HCT116 (cell line): ENCODE measurements at regions not wholly inside any gene's neighbourhood (a gene's known extent, or its start where the extent isn't known, plus 50 kb on each side); places are given as distances from the start of the nearest gene placed in this dataset.

Source experiments
- ATAC-seq: fragments of 200-7000 bp; cut with Tn5 transposase; 2 replicates; pipeline ENCODE4 v1.9.1; 2020; ENCODE audit warnings: mild to moderate bottlenecking, moderate library complexity
- BruUV-seq: library from RNA; stranded (reverse); fragments of 400-500 nt; replicated peaks from 2 replicates; lab custom pipeline; 2021; lab: Mats Ljungman, UMichigan
- CTCF ChIA-PET: fragments of 300-600 bp; sonication (Branson Sonifier 250); formaldehyde crosslinking; loops from one replicate; lab custom pipeline; 2021; ENCODE audit warnings: antibody characterized with exemption; lab: Charles Lee
- POLR2A ChIA-PET: fragments of 300-600, 350-600 bp; sonication (Branson Sonifier 250); formaldehyde crosslinking; loops from one replicate; lab custom pipeline; 2021; ENCODE audit warnings: antibody characterized with exemption; lab: Charles Lee
- RAD21 ChIA-PET, 2 experiments: fragments of 300-600 bp; sonication (Branson Sonifier 250); formaldehyde crosslinking; loops; one replicate each; lab custom pipeline; 2023; ENCODE audit warnings: low total read pairs in 2 of 2; ENCODE audit not compliant: uncharacterized antibody in 2 of 2, unreplicated experiment in 2 of 2, low non-redundant PET in 1 of 2; lab: Charles Lee
- DNase-seq: peaks from one replicate; pipeline ENCODE4 v3.0.0-alpha.2; 2010; ENCODE audit warnings: low read depth, low spot score
- H2AFZ ChIP-seq: fragments of 200-600 bp; shearing (Covaris generic), sonication (generic); 2 replicates; pipeline ENCODE4 v1.6.1; 2017; ENCODE audit warnings: low read depth, mixed run types, mixed read lengths, antibody characterized with exemption, low read length; ENCODE audit not compliant: poor library complexity, severe bottlenecking
- H3K27ac ChIP-seq: 2 replicates; pipeline ENCODE4 v1.5.1; 2012; ENCODE audit warnings: low read depth, low read length
- H3K27me3 ChIP-seq: fragments of 200-600 bp; sonication (generic); 2 replicates; pipeline ENCODE4 v1.6.1; 2016; ENCODE audit warnings: mixed run types, low read length, mixed read lengths; ENCODE audit not compliant: insufficient read depth
- H3K36me3 ChIP-seq, 2 experiments: fragments of 200-500 bp in 1 of 2; fragments of 200-600 bp in 1 of 2; sonication (Bioruptor generic) in 1 of 2; sonication (generic) in 1 of 2; 2 replicates each; pipeline versions ENCODE4 v1.5.1 to v1.6.1; 2014 to 2016; ENCODE audit warnings: low read length in 2 of 2, inconsistent platforms in 1 of 2, mixed read lengths in 1 of 2, mixed run types in 1 of 2; ENCODE audit not compliant: insufficient read depth in 2 of 2, control insufficient read depth in 1 of 2
- H3K4me1 ChIP-seq, 2 experiments: fragments of 200-600 bp in 1 of 2; sonication (generic) in 1 of 2; 2 replicates each; pipeline versions ENCODE4 v1.5.1 to v1.6.1; 2012 to 2017; ENCODE audit warnings: low read length in 2 of 2, inconsistent platforms in 1 of 2, mild to moderate bottlenecking in 1 of 2, mixed read lengths in 1 of 2, mixed run types in 1 of 2, moderate library complexity in 1 of 2; ENCODE audit not compliant: insufficient read depth in 2 of 2, control insufficient read depth in 1 of 2
- H3K4me2 ChIP-seq: fragments of 200-600 bp; sonication (generic); 2 replicates; pipeline ENCODE4 v1.6.1; 2017; ENCODE audit warnings: mixed run types, low read length, mixed read lengths
- H3K4me3 ChIP-seq, 2 experiments: fragments of 200-600 bp in 1 of 2; sonication (generic) in 1 of 2; replicated peaks in 1 of 2; 2 replicates each; pipeline ENCODE4 v1.5.1; 2011 to 2016; ENCODE audit warnings: low read length in 2 of 2, control low read depth in 1 of 2, low read depth in 1 of 2, mild to moderate bottlenecking in 1 of 2, mixed read lengths in 1 of 2, mixed run types in 1 of 2
- H3K79me2 ChIP-seq: fragments of 200-600 bp; sonication (generic); 2 replicates; pipeline ENCODE4 v1.6.1; 2017; ENCODE audit warnings: mild to moderate bottlenecking, mixed run types, low read length, moderate library complexity, mixed read lengths; ENCODE audit not compliant: insufficient read depth
- H3K9ac ChIP-seq: fragments of 200-600 bp; sonication (generic); 2 replicates; pipeline ENCODE4 v1.6.1; 2016; ENCODE audit warnings: low read length, mixed read lengths
- H3K9me2 ChIP-seq: fragments of 200-600 bp; sonication (generic), shearing (Covaris generic); 2 replicates; pipeline ENCODE4 v1.6.1; 2017; ENCODE audit warnings: mixed run types, mild to moderate bottlenecking, moderate library complexity; ENCODE audit not compliant: insufficient read depth
- H3K9me3 ChIP-seq, 2 experiments: fragments of 200-500 bp in 1 of 2; fragments of 200-600 bp in 1 of 2; sonication (Bioruptor generic) in 1 of 2; sonication (generic) in 1 of 2; 2 replicates each; pipeline ENCODE4 v1.6.1; 2014 to 2017; ENCODE audit warnings: low read length in 2 of 2, mixed read lengths in 2 of 2, inconsistent platforms in 1 of 2, low read depth in 1 of 2, mild to moderate bottlenecking in 1 of 2, mixed run types in 1 of 2, moderate library complexity in 1 of 2; ENCODE audit not compliant: control insufficient read depth in 1 of 2, insufficient read depth in 1 of 2
- H4K20me1 ChIP-seq: fragments of 200-600 bp; sonication (generic), shearing (Covaris generic); 2 replicates; pipeline ENCODE4 v1.6.1; 2017; ENCODE audit warnings: mixed run types, mild to moderate bottlenecking, moderate library complexity; ENCODE audit not compliant: insufficient read depth
- CTCF ChIP-seq, 3 experiments: fragments of 200-600 bp in 1 of 3; sonication (generic) in 1 of 3; IDR thresholded peaks in 2 of 3; conservative IDR thresholded peaks in 1 of 3; 2 replicates each; pipeline ENCODE4 v1.5.1; 2012 to 2017; ENCODE audit warnings: low read depth in 2 of 3, low read length in 2 of 3, antibody characterized with exemption in 1 of 3, borderline replicate concordance in 1 of 3, control low read depth in 1 of 3, mild to moderate bottlenecking in 1 of 3, mixed read lengths in 1 of 3, mixed run types in 1 of 3, moderate library complexity in 1 of 3; ENCODE audit not compliant: insufficient read depth in 1 of 3
- ELF1 ChIP-seq: IDR thresholded peaks from 2 replicates; pipeline ENCODE4 v1.6.1; 2012; ENCODE audit warnings: low read depth, borderline replicate concordance
- EZH2 ChIP-seq: fragments of 200-600 bp; sonication (generic); IDR thresholded peaks from 2 replicates; pipeline ENCODE4 v1.6.1; 2017; ENCODE audit warnings: antibody characterized with exemption, mixed run types
- EZH2phosphoT487 ChIP-seq: fragments of 200-600 bp; IDR thresholded peaks from 2 replicates; pipeline ENCODE4 v1.6.1; 2018; ENCODE audit warnings: antibody characterized with exemption, borderline replicate concordance
- FOSL1 ChIP-seq: IDR thresholded peaks from 2 replicates; pipeline ENCODE4 v1.6.1; 2012; ENCODE audit warnings: low read depth
- POLR2A ChIP-seq: IDR thresholded peaks from 2 replicates; pipeline ENCODE4 v1.7.0; 2011; ENCODE audit warnings: borderline replicate concordance; ENCODE audit not compliant: insufficient read depth, insufficient read length; ENCODE audit errors: extremely low read depth
- POLR2AphosphoS5 ChIP-seq: IDR thresholded peaks from 2 replicates; pipeline ENCODE4 v1.6.1; 2011; ENCODE audit warnings: mild to moderate bottlenecking, low read depth, low read length, moderate library complexity
- SP1 ChIP-seq: IDR thresholded peaks from 2 replicates; pipeline ENCODE4 v1.6.1; 2012; ENCODE audit warnings: low read depth
- TCF7L2 ChIP-seq: IDR thresholded peaks from 2 replicates; pipeline ENCODE4 v1.7.0; 2011; ENCODE audit warnings: borderline replicate concordance, inconsistent platforms; ENCODE audit not compliant: insufficient read depth, insufficient read length; ENCODE audit errors: extremely low read depth
- YY1 ChIP-seq: IDR thresholded peaks from 2 replicates; pipeline ENCODE4 v1.6.1; 2011; ENCODE audit warnings: low read length, low read depth, moderate library complexity, mild to moderate bottlenecking; ENCODE audit not compliant: insufficient replicate concordance; ENCODE audit errors: extremely low read depth
- ZBTB33 ChIP-seq: IDR thresholded peaks from 2 replicates; pipeline ENCODE4 v1.6.1; 2011; ENCODE audit warnings: mild to moderate bottlenecking, low read length, moderate library complexity; ENCODE audit not compliant: insufficient replicate concordance; ENCODE audit errors: extremely low read depth
- ZNF274 ChIP-seq: fragments of 200-500 bp; sonication (Bioruptor generic); IDR thresholded peaks from 2 replicates; pipeline ENCODE4 v1.6.1; 2014; ENCODE audit warnings: mild to moderate bottlenecking, low read depth, low read length, inconsistent platforms
- intact Hi-C: fragments of 100-400 bp; cut with micrococcal nuclease; formaldehyde crosslinking; loops from 2 replicates; pipeline ENCODE4 v1.10.0; 2022
- TF ChIP-seq, protein P1 (sequence below): IDR thresholded peaks from 2 replicates; pipeline ENCODE4 v1.6.1; 2012; ENCODE audit warnings: low read depth

- TF ChIP-seq EZH2 (no peak), ELF1 (no peak), FOSL1 (no peak), YY1 (no peak)
- TF ChIP-seq, protein P1, sequence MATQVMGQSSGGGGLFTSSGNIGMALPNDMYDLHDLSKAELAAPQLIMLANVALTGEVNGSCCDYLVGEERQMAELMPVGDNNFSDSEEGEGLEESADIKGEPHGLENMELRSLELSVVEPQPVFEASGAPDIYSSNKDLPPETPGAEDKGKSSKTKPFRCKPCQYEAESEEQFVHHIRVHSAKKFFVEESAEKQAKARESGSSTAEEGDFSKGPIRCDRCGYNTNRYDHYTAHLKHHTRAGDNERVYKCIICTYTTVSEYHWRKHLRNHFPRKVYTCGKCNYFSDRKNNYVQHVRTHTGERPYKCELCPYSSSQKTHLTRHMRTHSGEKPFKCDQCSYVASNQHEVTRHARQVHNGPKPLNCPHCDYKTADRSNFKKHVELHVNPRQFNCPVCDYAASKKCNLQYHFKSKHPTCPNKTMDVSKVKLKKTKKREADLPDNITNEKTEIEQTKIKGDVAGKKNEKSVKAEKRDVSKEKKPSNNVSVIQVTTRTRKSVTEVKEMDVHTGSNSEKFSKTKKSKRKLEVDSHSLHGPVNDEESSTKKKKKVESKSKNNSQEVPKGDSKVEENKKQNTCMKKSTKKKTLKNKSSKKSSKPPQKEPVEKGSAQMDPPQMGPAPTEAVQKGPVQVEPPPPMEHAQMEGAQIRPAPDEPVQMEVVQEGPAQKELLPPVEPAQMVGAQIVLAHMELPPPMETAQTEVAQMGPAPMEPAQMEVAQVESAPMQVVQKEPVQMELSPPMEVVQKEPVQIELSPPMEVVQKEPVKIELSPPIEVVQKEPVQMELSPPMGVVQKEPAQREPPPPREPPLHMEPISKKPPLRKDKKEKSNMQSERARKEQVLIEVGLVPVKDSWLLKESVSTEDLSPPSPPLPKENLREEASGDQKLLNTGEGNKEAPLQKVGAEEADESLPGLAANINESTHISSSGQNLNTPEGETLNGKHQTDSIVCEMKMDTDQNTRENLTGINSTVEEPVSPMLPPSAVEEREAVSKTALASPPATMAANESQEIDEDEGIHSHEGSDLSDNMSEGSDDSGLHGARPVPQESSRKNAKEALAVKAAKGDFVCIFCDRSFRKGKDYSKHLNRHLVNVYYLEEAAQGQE = no peak
Measured at GRCh38 chrX:128780934-128781333, 728.7 kb upstream of the ACTRT1 start (continued).

DNA sequence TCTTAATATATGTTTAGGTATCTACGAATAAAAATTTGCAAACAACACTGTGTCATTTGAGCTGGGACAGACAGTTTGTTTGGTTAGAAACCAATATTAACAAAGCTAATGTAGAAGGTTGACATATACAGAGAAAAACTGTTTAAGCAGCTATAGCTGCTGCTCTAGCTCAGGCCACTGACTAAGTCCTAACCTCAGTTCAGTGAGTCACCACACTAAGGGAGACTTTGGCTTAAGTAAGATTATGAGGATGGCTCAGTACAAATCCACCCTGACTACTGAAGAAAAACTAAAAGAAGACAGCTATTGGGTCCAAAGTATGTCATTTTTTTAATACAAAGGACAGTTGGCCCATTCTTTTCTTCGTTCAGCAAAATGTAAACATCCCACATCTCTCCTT, 717.3 kb upstream of the ACTRT1 start:
- no peak overlapping the region for H3K9ac ChIP-seq
- no peaks in the 10 kb centered on the region for H3K4me1 ChIP-seq
- RAD21 ChIA-PET = no interaction called here
- no TSS peak for BruUV-seq
- H4K20me1 ChIP-seq = no peaks in the 10 kb centered on the region
- no peaks in the 10 kb centered on the region for H3K79me2 ChIP-seq
- DNase-seq (no peak), ATAC-seq (no peak)
- intact Hi-C loops = no loop called here
- H3K4me3 ChIP-seq = no peak overlapping the region
- H3K9me2 ChIP-seq = no peaks in the 10 kb centered on the region
- H3K4me2 ChIP-seq = no peak overlapping the region
- H3K27me3 ChIP-seq = no peaks in the 10 kb centered on the region
- CTCF ChIA-PET = no interaction called here
- no peak overlapping the region for H2AFZ ChIP-seq
- H3K27ac ChIP-seq = no peak overlapping the region
- no peaks in the 10 kb centered on the region for H3K36me3 ChIP-seq
- H3K9me3 ChIP-seq = no peaks in the 10 kb centered on the region; a peak in 1 of 4 replicates
- POLR2A ChIA-PET = no interaction called here
- TF ChIP-seq EZH2phosphoT487 (no peak), TCF7L2 (no peak), POLR2A (no peak), CTCF (IDR thresholded peaks at IDR 0.05 in 2 of 3, conservative IDR thresholded peaks at IDR 0.05 in 1 of 3; ENCODE audit: borderline replicate concordance in 1 of 3, insufficient read depth in 1 of 3, low read depth in 2 of 3, low read length in 2 of 3) (no peak), POLR2AphosphoS5 (no peak), SP1 (no peak), ZBTB33 (no peak), EZH2 (no peak), ZNF274 (no peak)
- TF ChIP-seq, protein P1 = no peak
